GM18951 (cell line): ENCODE measurements at regions not wholly inside any gene's neighbourhood (a gene's known extent, or its start where the extent isn't known, plus 50 kb on each side); places are given as distances from the start of the nearest gene placed in this dataset.
"Not testable (repeated sequence)": the region's sequence is repeated elsewhere in the genome, so short reads cannot be mapped to it uniquely, and the experiment has no call there.

Experiments used
- POLR2A ChIP-seq: IDR thresholded peaks from 4 replicates; pipeline ENCODE4 v1.6.1; 2011; ENCODE audit warnings: mild to moderate bottlenecking; ENCODE audit not compliant: insufficient read length, insufficient read depth; ENCODE audit errors: extremely low read depth
- in situ Hi-C: fragments of 300-500 bp; cut with MboI; formaldehyde crosslinking; loops from one replicate; pipeline ENCODE4 v1.12.0; 2022; ENCODE audit warnings: low sequenced_read_pairs, mixed read lengths, inconsistent platforms; ENCODE audit not compliant: unreplicated experiment

DNA sequence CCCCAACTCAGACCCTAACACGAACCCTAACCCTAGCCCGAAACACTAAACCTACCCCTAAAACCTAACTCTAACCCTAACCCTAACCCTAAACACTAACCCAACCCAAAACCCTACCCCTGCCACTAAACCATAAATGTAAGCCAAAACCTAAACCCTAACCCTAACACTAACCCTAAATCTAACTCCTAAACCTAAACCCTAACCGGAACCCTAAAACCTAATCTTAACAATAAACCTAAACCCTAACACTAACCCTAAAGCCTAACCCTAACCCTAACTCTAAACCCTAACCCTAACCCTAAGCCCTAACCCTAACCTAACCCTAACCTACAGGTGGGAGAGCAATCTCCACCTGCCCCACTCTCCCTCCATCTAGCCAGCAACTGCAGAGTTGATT, 152.3 kb downstream of the OR4M2 start:
- in situ Hi-C loops, result loop anchor here (25.0 kb wide), 1 partner anchor 1870 kb away; no protein-coding TSS in a partner anchor
- no peak for TF ChIP-seq POLR2A

DNA sequence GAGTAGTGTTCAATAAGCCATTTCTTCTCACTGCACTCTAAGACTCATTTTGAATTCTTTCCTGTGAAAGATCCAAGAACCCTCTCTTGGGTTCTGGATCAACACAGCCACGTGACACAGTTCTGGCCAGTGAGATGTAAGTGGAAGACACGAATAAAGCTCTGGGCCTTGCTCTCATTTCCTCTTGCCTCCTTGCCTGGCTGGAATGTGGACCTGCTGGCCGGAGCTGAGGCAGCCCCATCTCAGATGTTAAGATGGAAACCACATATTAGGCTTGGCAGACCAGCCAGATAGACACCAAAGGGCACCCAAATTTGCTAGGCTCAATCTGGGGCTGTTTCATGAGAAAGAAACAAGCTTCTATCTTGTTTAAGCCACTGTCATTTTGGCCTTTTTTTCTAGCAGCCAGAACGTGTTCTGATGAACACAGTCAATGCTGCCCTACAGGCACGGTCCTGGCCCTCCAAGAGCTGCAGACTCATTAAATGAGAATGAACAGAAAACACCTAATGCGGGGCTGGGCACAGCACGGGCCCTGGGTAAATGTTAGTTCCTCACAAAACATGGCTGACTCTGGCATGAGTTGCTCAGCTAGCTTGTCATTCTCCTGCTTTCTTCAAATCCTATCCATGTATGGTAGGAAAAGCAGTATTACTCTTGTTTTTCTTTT, 155.1 kb downstream of the OR4M2 start:
- in situ Hi-C loops, result loop anchor here (25.0 kb wide), 1 partner anchor 1873 kb away; no protein-coding TSS in a partner anchor

DNA sequence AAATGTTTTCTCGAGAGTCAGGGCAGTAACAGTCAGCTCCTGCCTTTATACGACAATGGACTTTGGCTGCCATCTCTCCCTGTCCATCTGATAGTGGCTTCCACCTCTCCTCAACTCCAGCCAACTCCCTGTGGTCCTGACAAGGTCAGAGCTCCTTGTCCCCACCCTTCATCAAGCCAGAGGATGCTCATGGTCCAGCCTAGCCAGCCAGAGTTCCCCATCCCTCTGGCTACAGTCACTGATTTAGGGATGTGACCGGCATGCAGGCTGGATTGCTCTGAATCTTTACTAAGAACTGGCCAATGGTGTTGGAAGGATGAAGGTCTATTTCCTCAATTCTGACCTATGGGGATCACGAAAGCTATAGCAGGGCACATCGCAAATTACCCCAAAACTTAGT, 156.1 kb downstream of the OR4M2 start:
- in situ Hi-C loops, result loop anchor here (25.0 kb wide), 1 partner anchor 1874 kb away; no protein-coding TSS in a partner anchor
- no peak for TF ChIP-seq POLR2A

DNA sequence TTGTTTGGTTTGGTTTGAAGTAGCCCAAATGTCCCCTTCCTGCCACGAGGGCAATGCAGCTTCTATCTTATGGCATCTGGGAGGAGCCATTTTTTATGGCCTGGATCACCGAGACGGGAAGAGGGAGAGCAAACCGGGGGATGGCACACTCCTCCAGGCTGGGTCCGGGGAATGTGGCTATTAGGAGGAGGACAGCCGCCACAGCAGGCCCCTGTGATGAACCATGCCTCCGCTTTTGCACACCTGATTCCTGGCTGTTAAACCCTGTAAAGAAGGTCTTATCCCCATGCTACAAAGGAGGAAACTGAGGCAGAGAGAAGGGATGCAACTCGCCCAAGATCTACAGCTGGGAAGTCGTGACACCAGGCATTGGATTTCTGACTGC, 157.6 kb downstream of the OR4M2 start:
- no peak for TF ChIP-seq POLR2A
- in situ Hi-C loops, result loop anchor here (25.0 kb wide), 1 partner anchor 1876 kb away; no protein-coding TSS in a partner anchor

DNA sequence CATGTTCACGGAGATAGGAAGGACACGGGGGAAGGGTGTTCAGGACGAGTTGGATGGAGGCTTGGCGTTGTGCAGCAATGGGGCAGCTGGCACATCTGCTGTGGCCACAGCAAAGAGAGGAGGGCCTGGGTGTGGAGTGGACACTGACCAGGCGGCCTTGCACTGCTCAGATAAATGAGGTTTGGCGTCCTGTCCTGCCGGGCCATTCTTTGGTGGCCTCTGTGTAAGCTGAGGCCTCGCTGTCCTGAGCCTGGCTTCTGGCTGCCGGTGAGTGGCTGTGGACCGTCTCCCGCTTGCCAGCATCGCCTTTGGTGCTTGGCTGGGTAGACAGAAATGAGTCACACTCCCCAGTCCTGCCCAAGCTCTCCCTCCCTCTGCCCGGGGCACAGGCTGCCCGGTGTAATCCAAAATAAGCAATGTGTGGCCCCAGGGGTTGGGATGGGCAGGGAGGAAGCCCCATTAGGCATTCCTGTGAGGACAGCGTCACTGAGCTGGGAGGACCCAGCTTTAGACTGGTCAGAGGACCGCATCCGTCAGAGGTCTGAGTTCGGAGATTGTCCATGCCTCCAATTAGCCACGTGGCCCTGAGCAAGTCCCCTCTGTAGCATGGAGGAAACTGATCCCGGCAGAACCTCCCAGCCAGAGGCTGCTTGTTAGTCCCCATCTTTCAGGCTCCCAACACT, 158.1 kb downstream of the OR4M2 start:
- in situ Hi-C loops, result loop anchor here (25.0 kb wide), 1 partner anchor 1876 kb away; no protein-coding TSS in a partner anchor

DNA sequence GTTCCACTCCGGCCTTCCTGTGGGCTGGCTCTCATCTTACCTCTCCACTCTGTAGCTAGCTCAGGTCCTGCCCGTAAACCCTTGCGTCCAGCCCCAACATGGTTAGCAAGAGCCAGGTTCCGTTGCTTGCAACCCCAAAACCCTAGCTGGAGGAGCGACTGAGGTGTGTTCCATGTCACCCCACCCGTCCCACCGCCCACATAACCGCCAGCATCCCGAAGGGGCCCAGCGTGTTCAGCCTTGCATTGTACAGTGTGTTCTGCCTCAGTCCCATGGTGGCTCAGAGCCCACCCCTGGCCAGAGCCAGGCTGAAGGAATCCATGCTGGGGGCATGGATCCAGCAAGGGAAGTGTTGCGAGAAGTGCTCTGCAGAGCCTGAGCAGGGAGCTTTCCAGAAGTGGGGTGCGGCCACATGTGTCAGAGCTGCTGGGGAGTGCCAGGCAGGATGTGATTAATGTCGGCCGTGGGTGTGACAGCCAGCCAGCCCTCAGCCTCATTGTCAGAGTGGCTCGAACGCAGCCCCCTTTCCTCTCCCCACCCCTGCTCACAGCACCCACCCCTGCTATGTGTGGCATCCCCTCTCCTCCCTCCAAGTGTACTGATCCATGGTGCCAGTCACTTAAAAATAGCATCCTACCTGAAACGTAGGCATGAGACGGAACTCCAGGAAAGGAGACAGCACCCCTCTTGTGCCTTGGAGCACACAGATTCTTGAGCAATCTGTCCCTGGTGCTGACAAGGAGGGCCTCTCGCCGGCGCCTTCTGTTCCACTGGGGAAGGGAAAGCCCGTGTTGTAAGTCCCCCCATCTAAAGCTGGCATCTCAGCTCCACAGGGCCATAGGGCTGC, 158.9 kb downstream of the OR4M2 start:
- in situ Hi-C loops, result loop anchor here (25.0 kb wide), 1 partner anchor 1877 kb away; no protein-coding TSS in a partner anchor

DNA sequence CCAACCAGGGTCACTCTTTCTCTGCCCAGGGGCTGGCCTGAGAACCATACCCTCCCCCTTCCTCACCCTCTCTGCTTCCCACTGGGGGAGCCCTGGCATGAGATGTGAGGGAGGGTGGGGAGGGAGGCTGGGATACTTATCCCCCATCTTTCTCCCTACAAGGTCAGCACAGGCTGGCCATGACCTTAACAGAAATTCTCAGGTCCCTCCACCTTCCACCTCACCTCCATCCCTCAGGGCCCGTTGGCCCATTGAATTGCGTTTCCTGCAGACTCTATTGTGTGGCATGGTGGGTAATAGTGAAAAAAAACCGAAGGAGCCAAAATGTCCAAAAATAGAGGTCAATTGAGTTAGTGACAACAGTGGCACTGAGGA, 159.5 kb downstream of the OR4M2 start:
- TF ChIP-seq POLR2A, result no peak
- in situ Hi-C loops, result loop anchor here (25.0 kb wide), 1 partner anchor 1877 kb away; no protein-coding TSS in a partner anchor

DNA sequence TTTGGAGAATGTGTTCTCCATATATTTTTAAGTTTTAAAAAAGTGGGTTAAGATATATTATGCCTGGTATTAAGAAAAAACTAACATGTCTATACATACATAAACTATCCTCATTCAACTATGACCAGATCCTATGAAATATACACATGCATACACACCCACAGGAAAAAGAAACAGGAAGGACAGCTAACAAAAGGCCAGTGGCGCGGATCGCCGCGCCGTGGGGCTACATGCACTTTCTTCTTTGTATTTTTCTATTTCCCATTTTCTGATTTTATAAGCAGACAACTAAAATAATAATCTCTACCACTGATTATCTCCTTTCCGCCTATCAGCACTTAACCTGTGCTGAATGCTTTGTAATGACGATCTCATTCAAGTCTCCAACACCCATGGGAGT, 160.1 kb downstream of the OR4M2 start:
- TF ChIP-seq POLR2A, result no peak
- in situ Hi-C loops, result loop anchor here (25.0 kb wide), 1 partner anchor 1878 kb away; no protein-coding TSS in a partner anchor

DNA sequence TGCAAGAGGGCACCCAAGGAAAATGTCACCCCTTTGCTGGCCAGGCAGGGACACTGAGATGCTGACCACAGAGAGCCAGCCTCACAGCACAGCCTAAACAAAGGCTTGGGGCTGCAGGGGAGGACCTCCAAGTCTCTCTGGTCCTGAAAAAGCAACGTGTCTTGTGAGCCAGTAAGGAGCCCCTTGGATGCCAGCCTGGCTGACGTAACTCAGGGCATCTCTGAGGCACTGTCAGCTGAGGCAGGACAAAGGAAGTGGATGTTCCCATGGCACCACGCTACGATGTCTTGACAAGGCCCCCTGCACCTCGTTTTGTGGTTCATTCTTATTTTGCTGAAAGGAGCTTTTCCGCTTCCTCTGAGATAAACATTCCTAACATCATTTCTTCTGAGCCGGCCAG, 160.7 kb downstream of the OR4M2 start:
- TF ChIP-seq POLR2A, result no peak
- in situ Hi-C loops, result loop anchor here (25.0 kb wide), 1 partner anchor 1879 kb away; no protein-coding TSS in a partner anchor

DNA sequence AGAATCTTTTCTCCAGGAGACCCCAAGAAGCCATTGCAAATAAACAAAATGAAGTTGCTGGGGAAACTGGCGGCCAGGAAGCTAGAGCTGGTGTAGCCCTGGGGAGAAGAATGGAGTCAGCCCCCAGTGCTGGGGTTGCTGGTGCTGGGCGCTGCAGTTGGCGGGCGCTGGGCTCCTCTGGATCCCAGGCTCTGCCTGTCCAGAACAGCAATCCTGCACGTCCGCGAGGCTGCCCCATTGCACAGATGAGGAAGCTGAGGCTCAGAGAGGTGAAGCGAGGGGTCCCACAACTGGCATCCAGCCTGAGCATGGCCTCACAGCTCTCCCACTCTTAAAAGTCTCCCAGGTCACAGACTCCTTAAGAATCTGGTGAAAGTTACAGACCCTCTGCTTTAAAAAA, 161.1 kb downstream of the OR4M2 start:
- in situ Hi-C loops, result loop anchor here (25.0 kb wide), 1 partner anchor 1879 kb away; no protein-coding TSS in a partner anchor
- TF ChIP-seq POLR2A, result no peak

DNA sequence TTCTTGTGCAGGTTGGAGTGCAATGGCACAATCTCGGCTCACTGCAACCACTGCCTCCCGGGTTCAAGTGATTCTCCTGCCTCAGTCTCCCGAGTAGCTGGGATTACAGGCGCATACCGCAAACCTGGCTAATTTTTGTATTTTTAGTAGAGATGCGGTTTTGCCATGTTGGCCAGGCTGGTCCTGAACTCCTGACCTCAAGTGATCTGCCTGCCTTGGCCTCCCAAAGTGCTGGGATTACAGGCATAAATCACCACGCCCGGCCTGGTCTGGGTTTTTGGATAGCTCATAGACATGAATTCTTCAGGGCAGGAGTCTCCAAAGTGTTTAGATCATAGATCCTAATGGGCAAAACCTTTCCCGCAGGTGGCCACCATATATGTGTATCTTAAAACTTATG, 162.0 kb downstream of the OR4M2 start:
- in situ Hi-C loops, result loop anchor here (25.0 kb wide), 1 partner anchor 1880 kb away; no protein-coding TSS in a partner anchor

DNA sequence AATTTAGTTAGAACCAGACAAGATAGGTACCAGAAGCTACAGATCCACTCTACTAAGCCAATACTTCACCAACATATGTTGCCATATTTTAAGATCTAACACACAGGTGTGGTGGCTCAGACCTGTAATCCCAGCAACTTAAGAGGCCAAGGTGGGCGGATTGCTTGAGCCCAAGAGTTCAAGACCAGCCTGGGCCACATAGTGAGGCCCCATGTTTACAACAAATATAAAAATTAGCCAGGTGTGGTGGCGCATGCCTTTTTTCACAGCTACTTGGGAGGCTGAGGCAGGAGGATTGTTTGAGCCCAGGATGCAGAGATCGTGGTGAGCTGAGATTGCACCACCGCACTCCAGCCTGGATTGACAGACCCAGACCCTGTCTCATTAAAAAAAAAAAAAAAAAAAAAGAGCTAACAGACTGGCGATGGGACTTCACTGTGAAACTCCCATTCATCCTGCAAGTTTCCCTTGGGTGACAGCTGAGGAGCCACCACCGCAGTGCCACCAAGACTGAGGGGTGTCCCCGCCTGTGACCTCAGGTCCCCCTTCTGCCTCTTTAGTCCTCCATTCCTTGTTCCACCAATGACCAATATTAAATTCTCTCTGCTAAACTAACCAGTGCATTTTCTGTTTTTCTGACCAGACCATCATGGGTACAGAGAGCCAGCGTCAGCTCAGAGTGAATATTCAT, 163.3 kb downstream of the OR4M2 start:
- TF ChIP-seq POLR2A, result no peak
- in situ Hi-C loops, result loop anchor here (25.0 kb wide), 1 partner anchor 1881 kb away; no protein-coding TSS in a partner anchor

DNA sequence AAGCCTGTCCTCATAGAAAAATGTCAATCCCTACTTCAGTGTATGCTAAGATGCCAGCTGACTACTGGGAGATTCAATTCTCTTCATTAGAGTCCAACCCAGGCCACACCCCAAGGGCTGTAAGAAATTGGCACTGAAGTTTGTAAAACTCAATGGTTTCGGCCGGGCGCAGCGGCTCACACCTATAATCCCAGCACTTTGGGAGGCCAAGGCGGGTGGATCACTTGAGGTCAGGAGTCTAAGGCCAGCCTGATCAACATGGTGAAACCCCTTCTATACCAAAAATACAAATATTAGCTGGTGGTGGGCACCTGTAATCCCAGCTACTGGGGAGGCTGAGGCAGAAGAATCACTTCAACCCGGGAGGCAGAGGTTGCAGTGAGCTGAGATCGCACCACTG, 169.2 kb downstream of the OR4M2 start:
- in situ Hi-C loops, result loop anchor here (25.0 kb wide), 1 partner anchor 1887 kb away; no protein-coding TSS in a partner anchor

DNA sequence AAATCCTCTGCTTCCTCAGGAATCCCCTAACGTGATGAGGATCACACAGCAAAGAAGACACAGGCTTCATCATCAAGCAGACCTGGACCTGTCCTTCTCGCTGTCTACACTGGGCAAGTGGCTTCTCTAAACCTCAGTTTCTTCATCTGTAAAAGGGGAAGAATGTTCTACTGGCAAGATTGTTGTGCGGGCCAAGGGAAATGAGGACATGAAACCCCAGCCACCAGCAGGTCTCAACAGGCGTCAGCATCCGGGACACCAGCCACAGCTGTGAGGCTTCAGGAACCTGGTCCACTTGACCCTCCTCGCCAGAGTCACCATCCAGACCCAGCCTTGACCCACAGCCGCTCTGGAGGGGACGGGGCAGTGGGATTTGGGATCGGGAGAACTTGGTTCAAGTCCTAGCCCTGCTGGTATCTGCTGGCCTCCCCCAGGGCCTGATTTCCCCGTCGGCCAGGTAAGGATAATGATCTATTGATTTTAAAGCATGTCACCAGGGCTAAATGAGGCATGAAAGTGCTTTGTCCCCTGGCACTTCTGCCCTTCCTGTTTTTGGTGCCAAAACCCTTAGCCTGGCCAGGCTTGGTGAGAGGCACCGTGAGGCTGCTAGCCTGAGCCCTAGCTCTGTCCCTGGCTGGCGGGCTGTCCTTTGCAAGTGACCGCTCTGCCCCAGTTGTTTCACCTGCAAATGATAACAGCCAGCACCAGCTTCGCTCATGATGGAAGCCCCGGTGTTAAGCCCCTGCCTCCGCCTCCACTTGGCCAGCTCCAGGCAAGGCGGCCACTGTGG, 170.4 kb downstream of the OR4M2 start:
- in situ Hi-C loops, result not testable (repeated sequence)
